ENCODE measurements at regions not wholly inside any gene's neighbourhood (a gene's known extent, or its start where the extent isn't known, plus 50 kb on each side); places are given as distances from the start of the nearest gene placed in this dataset.

DNA sequence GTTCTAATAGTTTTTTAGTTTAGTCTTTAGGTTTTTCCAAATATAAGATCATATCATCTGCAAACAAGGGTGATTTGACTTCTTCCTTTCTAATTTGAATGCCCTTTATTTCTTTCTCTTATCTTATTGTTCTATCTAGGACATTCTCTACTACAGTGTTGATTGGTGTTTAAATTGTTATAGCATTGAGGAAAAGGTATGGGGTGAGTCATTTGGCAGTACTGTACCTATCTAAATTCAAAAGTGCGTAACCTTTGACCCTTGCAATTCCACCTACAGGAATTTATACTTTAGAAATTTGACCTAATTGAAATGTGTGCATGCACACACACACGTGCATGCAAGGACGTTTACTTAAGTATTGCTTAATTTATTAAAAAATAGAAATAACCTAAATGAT is 78.3 kb downstream of the MAB21L3 start:
- H2BK20ac ChIP-seq (ENCODE audit: low read depth, low read length): no peak overlapping the region
- H4K91ac ChIP-seq (ENCODE audit: insufficient read depth, low read depth, low read length): no peak overlapping the region
- H3K4ac ChIP-seq (ENCODE audit: low read depth, low read length): no peak overlapping the region
- no peaks in the 10 kb centered on the region for H3K79me1 ChIP-seq (ENCODE audit: low read depth in 1 of 2, low read length in 2 of 2)
- H2AK5ac ChIP-seq (ENCODE audit: low read depth, low read length): no peak overlapping the region
- ATAC-seq (ENCODE audit: low read depth) (no peak), DNase-seq (no peak)
- H3K9me3 ChIP-seq (ENCODE audit: control insufficient read depth, insufficient read depth, low read length): no peaks in the 10 kb centered on the region
- POLR2A ChIA-PET (ENCODE audit: unreplicated experiment): no interaction called here
- no peaks in the 10 kb centered on the region for H3K36me3 ChIP-seq (ENCODE audit: control insufficient read depth, insufficient read depth, low read length)
- BruUV-seq (replicated peaks): no TSS peak
- no peak overlapping the region for H3K9ac ChIP-seq (ENCODE audit: low read depth, low read length)
- no peak overlapping the region for H3K14ac ChIP-seq (replicated peaks; ENCODE audit: low read depth, low read length)
- H3K27ac ChIP-seq (ENCODE audit: insufficient read depth, low read length): no peak overlapping the region
- CTCF ChIA-PET: no interaction called here
- H4K20me1 ChIP-seq (ENCODE audit: insufficient read depth, low read length): no peaks in the 10 kb centered on the region
- no peak overlapping the region for H2BK15ac ChIP-seq (ENCODE audit: low read depth, low read length)
- H3K27me3 ChIP-seq (ENCODE audit: control insufficient read depth, insufficient read depth, low read length): no peaks in the 10 kb centered on the region
- H3K9me1 ChIP-seq (ENCODE audit: insufficient read depth, low read length): no peaks in the 10 kb centered on the region
- intact Hi-C loops (cut with micrococcal nuclease) (no loop called here), dilution Hi-C loops (cut with HindIII; ENCODE audit: low sequenced_read_pairs, unreplicated experiment) (no loop called here), in situ Hi-C loops (cut with MboI; ENCODE audit: low sequenced_read_pairs) (no loop called here)
- H2BK5ac ChIP-seq (ENCODE audit: low read depth, low read length, poor library complexity, severe bottlenecking): no peak overlapping the region
- no peak overlapping the region for H3K23ac ChIP-seq (ENCODE audit: low read depth, low read length)
- H3K4me1 ChIP-seq (ENCODE audit: control insufficient read depth, insufficient read depth, low read length): no peaks in the 10 kb centered on the region
- no peak overlapping the region for H3K4me2 ChIP-seq (ENCODE audit: low read depth, low read length)
- H4K8ac ChIP-seq (ENCODE audit: low read depth in 2 of 2, low read length in 2 of 2): no peak overlapping the region
- no peak overlapping the region for H2BK120ac ChIP-seq (ENCODE audit: low read depth, low read length)
- H3K18ac ChIP-seq (ENCODE audit: low read depth, low read length): no peak overlapping the region
- no peak overlapping the region for H2AK9ac ChIP-seq (replicated peaks; ENCODE audit: low read depth, low read length, poor library complexity)
- H3K56ac ChIP-seq (ENCODE audit: extremely low read depth, insufficient read depth, low read length): no peak overlapping the region
- WGBS, 2 experiments (ENCODE audit: extremely low coverage in 2 of 2, insufficient read length in 1 of 2): no CpG with 5 or more reads among the region's 3 CpGs
- H4K5ac ChIP-seq (ENCODE audit: low read depth, low read length): no peak overlapping the region
- no peak overlapping the region for H3K4me3 ChIP-seq (ENCODE audit: insufficient read depth, low read depth, low read length)
- no peak overlapping the region for H2AFZ ChIP-seq (replicated peaks; ENCODE audit: low read length, poor library complexity)
- no peak for TF ChIP-seq FOS (IDR thresholded peaks at IDR 0.05; ENCODE audit: low read depth, low read length)
- TF ChIP-seq, protein P1, sequence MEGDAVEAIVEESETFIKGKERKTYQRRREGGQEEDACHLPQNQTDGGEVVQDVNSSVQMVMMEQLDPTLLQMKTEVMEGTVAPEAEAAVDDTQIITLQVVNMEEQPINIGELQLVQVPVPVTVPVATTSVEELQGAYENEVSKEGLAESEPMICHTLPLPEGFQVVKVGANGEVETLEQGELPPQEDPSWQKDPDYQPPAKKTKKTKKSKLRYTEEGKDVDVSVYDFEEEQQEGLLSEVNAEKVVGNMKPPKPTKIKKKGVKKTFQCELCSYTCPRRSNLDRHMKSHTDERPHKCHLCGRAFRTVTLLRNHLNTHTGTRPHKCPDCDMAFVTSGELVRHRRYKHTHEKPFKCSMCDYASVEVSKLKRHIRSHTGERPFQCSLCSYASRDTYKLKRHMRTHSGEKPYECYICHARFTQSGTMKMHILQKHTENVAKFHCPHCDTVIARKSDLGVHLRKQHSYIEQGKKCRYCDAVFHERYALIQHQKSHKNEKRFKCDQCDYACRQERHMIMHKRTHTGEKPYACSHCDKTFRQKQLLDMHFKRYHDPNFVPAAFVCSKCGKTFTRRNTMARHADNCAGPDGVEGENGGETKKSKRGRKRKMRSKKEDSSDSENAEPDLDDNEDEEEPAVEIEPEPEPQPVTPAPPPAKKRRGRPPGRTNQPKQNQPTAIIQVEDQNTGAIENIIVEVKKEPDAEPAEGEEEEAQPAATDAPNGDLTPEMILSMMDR (conservative IDR thresholded peaks at IDR 0.05; ENCODE audit: low read depth, low read length): no peak
- no peak for TF ChIP-seq RFX5 (IDR thresholded peaks at IDR 0.05; ENCODE audit: low read depth, low read length)
- no peak for TF ChIP-seq POLR2A (IDR thresholded peaks at IDR 0.05; ENCODE audit: low read depth, low read length)
- TF ChIP-seq, protein P2, sequence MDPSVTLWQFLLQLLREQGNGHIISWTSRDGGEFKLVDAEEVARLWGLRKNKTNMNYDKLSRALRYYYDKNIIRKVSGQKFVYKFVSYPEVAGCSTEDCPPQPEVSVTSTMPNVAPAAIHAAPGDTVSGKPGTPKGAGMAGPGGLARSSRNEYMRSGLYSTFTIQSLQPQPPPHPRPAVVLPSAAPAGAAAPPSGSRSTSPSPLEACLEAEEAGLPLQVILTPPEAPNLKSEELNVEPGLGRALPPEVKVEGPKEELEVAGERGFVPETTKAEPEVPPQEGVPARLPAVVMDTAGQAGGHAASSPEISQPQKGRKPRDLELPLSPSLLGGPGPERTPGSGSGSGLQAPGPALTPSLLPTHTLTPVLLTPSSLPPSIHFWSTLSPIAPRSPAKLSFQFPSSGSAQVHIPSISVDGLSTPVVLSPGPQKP (IDR thresholded peaks at IDR 0.05; ENCODE audit: borderline replicate concordance, low read depth, low read length): no peak
- TF ChIP-seq MXI1 (IDR thresholded peaks at IDR 0.05; ENCODE audit: borderline replicate concordance, low read depth, low read length): no peak
- TF ChIP-seq, protein P3, sequence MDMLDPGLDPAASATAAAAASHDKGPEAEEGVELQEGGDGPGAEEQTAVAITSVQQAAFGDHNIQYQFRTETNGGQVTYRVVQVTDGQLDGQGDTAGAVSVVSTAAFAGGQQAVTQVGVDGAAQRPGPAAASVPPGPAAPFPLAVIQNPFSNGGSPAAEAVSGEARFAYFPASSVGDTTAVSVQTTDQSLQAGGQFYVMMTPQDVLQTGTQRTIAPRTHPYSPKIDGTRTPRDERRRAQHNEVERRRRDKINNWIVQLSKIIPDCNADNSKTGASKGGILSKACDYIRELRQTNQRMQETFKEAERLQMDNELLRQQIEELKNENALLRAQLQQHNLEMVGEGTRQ (IDR thresholded peaks at IDR 0.05; ENCODE audit: low read depth, low read length): no peak
